KBM-7 (cell line): ENCODE measurements at regions not wholly inside any gene's neighbourhood (a gene's known extent, or its start where the extent isn't known, plus 50 kb on each side); places are given as distances from the start of the nearest gene placed in this dataset.
A peak's percentile ranks its signal among the peaks of the same experiment; 100 is the strongest.

Experiments
- DNase-seq: peaks from one replicate; pipeline ENCODE4 v3.0.0-alpha.2; 2015
- in situ Hi-C: fragments of 300-500 bp; cut with MboI; formaldehyde crosslinking; loops from 2 replicates; pipeline ENCODE4 v1.14.3; 2020; ENCODE audit warnings: low sequenced_read_pairs, low pct_unique_long_range_greater_than_20kb, mixed read lengths

DNA sequence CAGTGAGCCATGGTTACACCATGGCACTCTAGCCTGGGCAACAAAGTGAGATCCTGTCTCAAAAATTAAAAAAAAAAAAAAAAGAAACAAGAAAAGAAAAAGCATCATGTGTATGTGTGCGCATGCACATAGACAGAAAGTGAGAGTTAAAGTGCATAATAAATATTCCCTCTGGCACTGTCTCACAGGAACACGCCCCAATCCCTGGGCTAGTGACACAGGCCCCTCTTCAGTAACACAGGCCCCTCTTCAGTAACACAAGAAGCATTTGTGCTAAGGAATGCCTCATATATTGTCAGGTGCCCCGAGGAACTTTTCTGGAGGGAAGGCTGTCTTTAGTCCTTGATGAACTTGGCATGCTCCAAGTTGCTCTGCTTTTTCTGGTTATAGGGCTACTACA lies 57.5 kb downstream of the RPL27A start:
- DNase-seq = no peak
- in situ Hi-C loops = no loop called here

DNA sequence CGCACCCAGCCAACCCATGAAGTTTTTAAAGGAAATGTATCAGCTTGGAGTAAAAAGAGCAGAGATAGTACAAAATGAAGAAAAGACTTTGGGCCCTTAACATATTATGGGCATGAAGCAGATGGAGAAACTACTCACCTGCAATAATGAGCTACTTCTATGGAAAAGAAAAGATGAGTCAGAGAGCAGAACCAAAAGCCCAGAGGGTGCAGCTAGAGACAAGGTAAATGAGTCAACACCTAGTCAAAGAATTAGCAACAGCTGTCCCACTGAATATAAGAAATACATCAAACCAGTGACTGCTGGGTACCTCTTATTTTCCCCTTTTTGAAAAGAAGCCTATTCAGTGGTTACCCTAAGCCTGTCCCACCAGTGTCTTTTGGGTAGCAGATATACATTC lies 61.8 kb downstream of the RPL27A start:
- in situ Hi-C loops = no loop called here
- DNase-seq = no peak

- in situ Hi-C loops = no loop called here
- no peak for DNase-seq
Observed at GRCh38 chr11:8745431-8746253, 63.0 kb downstream of the RPL27A start.

DNA sequence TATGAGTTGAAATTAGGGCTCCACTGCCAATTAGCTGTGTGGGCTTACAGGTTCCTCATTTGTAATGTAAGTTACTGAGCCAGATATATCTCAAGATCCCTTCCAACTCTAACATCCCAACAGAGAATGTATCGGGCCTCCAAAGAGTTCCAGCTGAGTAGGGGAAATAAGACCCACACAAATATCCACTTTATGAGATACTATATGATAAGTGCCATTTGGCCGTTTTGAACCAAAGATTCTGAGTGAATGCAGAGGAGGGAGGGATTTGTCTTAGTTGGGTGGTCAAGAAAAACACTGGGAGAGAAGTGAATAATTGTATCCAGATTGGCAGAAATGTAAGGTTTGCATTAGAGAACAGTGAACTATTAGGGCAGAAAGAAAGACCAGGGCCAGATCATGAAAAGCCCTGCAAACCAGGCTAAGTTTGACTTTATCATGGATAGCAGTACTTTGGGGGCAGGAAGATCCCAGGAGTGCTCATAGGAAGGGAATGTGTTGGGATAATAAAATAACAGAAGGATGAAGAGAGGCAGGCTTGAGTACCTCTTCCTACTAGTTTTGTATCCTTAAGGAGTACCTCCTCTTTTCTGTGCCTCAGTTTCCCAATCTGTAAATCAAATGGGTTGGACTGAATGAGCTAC lies 63.9 kb downstream of the RPL27A start:
- DNase-seq = no peak
- in situ Hi-C loops = no loop called here

DNA sequence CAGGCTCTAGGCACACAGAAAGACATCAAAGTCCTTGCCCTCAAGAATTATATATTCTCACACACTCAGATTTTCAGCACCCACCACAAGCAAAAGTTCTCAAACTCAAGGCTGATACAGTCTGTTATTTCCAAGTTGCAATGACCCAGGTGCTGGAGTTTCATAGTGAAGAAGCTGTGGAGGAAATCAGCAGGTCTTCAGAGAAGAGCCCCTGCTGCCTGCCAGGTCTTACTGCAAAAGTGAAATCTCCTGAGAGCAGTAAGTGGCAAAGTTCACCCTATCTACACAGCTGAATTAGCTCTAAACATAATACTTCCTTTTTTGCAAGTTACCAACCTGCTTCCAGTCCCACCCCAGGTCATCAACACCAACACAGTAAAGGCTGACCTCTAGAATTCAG lies 64.6 kb downstream of the RPL27A start:
- in situ Hi-C loops = no loop called here
- DNase-seq = no peak

DNA sequence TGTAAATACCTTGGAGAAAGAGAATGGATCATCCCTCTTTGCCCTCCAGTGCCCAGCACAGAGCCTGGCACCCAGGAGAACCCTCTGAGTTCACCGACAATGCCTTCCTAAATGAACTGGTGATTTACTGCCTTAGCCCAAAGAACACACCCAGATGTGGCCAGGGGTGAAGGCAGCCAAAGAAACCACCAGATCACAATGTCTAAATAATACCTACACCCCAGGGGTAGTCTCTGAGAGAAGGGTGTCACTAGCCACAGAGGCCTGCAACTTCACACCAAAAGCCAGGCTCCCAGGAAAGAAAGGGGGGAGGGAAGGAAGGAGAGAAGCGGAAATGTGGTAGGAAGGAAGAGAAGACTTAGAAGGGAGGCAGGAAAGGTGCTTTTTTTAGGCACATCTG lies 65.7 kb downstream of the RPL27A start:
- DNase-seq = no peak
- in situ Hi-C loops = no loop called here

GRCh38 chr11:8749202-8749601 lies 66.6 kb downstream of the RPL27A start:
- in situ Hi-C loops = no loop called here

GRCh38 chr11:8754241-8754640 lies 71.6 kb downstream of the RPL27A start:
- in situ Hi-C loops = no loop called here
- DNase-seq = no peak

More at GRCh38 chr11:8749202-8749601, 66.6 kb downstream of the RPL27A start:
- no peak for DNase-seq

DNA sequence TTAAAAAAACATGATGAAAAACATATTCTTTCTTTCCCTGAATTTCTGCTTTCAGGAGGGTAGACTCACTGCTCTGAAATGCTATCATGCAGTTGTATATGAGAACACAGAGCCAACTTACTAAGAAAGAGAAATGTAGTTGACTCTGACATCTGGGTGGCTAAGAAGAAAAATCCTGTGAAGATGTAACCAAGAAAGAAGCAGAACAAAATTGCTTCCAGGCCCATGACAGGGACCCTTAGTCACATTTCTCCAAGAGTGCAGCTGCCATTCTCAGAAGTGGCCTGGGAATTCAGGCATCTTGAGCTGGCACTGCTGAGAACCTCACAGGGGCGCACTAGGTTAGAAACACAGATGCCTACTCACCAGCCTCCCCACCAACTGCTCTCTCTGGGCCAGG lies 73.6 kb downstream of the RPL27A start:
- in situ Hi-C loops = no loop called here
- DNase-seq = no peak

DNA sequence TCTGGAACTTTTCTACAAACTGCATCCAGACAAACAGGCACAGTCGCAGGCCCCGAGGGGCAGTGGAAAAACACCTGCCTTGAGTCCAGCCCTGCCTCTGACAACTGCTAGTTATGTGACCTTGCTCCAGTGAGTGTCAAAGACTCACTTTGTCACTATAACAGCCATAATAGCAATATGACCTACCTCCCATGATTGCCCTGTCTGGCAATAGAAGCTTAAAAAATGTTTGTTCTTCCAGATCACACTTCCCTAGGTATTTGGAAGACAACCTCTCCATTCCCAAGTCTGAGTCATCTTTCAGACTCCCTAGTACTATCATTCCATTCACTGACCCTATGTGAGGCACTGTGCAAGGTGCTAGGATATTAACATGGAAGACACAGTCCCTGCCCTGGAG lies 74.5 kb downstream of the RPL27A start:
- in situ Hi-C loops = no loop called here
- DNase-seq = no peak

DNA sequence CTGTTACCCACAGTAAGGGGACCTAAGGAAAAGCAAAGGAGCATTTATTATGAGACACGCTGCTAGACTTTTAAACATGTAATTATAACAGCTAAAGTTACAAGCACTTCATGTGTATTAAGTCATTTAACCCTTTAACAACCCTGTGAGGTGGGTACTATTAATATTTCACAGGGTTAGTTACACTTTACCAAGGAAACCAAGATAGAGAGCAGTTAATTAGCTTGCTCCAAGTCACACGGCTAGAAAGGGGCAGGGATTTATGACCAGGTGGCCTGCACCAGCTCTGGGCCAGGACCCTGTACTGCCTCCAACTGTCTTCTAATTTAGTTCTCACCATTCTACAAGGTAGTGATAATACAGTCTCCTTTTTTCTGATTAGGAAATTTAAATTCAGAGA lies 74.9 kb downstream of the RPL27A start:
- DNase-seq = no peak
- in situ Hi-C loops = no loop called here

GRCh38 chr11:8758619-8759169 lies 76.1 kb downstream of the RPL27A start:
- DNase-seq = no peak
- in situ Hi-C loops = no loop called here

DNA sequence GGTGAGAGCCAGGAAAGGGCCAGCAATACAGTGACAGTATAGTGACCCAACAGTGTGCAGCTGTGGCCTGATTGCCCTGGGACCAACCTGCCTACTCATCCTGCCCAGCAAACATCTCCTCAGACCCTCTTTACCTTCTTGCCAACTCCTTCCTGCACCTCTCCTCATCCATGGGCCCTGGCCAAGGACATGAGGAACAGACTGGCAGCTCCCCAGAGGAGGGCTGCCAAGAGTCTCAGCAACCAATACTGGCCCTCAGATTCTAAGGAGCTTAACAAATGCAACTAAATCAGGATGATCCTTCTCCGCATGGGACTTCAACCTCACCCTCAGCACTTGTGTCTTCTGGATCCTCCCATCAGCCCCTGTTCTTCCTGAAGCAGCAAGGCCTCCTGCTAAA lies 77.0 kb downstream of the RPL27A start:
- in situ Hi-C loops = no loop called here
- no peak for DNase-seq

GRCh38 chr11:8760896-8761295 lies 78.3 kb downstream of the RPL27A start:
- DNase-seq = peak; percentile 17
- in situ Hi-C loops = no loop called here

GRCh38 chr11:8763070-8763685 lies 80.6 kb downstream of the RPL27A start:
- no peak for DNase-seq
- in situ Hi-C loops = no loop called here

DNA sequence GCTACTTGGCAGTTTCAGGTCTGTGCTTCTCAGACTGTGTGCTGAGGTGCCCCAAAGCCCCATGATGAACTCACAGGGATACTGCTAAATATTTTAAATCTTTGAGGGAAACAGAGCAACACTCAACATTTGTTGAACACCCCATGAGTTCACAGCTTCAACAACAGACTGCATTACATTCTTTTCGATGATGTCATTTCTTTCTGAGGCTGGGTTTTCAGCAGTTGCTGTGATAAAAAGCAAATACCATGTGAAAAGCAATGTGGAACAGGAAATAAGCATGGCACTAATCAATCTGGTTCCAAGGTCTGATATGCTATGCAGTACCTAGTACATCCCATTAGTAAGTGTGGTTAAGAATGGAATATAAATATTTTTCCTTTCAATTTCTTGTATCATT lies 82.7 kb downstream of the RPL27A start:
- DNase-seq = no peak

DNA sequence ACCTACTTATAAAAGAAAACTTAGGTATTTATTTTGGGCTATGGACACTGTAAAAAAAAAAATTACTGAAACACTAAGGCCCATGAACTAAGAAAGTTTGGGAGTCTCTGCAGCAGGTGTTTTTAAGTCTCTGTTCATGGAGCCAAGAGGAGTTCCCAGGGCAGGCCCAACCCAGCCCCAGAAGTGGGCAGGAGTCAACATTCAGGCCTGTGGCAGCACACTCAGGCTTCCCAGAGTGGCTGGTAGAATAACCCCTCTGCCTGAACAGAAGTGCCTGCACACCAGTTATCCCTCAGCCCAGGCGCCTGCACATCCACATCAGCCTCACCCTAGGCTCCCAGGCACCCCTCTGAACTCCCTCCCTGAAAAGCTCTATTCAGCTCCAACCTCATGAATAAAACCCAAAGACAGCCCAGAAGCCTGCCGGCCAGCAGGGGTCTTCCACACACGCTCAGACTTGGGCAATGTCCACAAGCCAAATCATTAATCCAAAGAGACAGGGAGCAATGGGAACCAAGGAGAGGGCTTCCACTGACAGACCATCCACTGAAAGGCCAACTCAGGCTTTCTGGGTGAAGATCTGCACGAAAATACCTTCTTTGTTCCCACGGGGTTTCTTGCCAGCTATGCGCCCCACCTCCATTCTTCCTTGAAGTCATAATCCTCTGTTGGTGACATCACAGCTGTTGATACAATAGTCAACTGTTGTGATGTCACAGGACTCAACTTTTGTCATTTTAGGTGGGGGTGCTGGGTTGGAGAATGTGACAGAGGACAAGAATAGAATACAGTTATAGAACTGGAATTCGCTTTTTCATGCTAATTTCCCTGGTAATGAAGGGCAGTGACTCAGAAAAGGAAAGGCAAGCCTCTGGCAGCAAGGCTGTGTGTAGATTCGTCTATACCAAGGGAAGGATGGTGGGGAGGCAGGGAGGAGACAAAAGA lies 83.7 kb downstream of the RPL27A start:
- in situ Hi-C loops = no loop called here
- no peak for DNase-seq

More for the DNA sequence above, 82.7 kb downstream of the RPL27A start:
- in situ Hi-C loops = no loop called here

DNA sequence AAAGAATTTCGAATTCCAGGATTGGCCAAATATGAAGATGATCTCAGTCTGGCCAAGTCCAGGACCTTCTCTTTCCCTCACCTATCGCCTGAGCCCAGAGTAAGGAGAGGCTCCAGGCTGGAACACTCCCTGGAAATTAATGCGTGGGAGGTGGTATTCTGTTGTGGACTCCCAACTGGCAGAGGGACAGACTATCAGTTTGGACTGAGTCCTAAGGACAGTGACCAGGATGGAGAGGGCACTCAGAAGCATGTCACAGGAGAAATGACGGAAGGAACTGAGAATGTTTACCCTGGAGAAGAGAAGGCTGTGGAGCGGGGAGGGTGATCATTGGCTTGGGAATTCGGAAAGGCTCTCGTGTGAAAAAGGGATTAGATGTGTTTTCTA lies 84.4 kb downstream of the RPL27A start:
- in situ Hi-C loops = no loop called here
- DNase-seq = no peak

- no peak for DNase-seq
- in situ Hi-C loops = no loop called here
Observed at GRCh38 chr11:8767466-8768142, 85.0 kb downstream of the RPL27A start.
